Cardiac fibroblast (primary cell): ENCODE measurements at regions not wholly inside any gene's neighbourhood (a gene's known extent, or its start where the extent isn't known, plus 50 kb on each side); places are given as distances from the start of the nearest gene placed in this dataset.
A peak's percentile ranks its signal among the peaks of the same experiment; 100 is the strongest.

Experiments
- DNase-seq, 2 donors: peaks; one replicate each; pipeline versions ENCODE4 v3.0.0 to v3.0.0-alpha.2; 2010; ENCODE audit warnings: low read depth in 2 of 2
- H3K4me3 ChIP-seq, 2 donors: replicated peaks in 1 of 2; 1 replicate in 1 of 2; 2 replicates in 1 of 2; pipeline ENCODE4 v1.5.1; 2011; ENCODE audit warnings: low read depth in 2 of 2, low read length in 2 of 2, mild to moderate bottlenecking in 2 of 2, moderate library complexity in 1 of 2
- TF ChIP-seq, protein P1 (sequence below): IDR thresholded peaks from one replicate; pipeline ENCODE4 v1.5.1; 2011; ENCODE audit warnings: low read depth, mild to moderate bottlenecking, low read length, inconsistent platforms

DNA sequence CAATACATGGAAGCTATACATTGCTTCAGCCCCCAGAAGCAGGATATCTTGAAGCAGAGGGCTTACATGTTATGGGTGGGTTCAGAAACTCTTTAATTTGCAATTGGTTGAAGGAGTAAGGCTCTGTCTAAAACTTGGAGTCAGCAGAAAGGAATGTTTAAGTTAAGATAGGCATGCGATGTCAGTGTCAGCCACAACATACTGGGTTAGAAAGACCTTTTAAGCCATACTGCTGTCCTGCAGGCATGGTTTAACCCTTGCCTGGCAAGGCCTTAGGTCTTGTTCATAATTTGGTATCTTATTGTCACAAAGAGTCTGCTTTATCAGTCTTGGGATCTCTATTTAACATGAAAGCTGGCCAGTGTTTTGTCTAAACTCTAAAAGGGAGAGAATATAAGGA, 1619.6 kb upstream of the WWC1 start:
- no peak for DNase-seq
- no peak overlapping the region for H3K4me3 ChIP-seq
- TF ChIP-seq, protein P1, sequence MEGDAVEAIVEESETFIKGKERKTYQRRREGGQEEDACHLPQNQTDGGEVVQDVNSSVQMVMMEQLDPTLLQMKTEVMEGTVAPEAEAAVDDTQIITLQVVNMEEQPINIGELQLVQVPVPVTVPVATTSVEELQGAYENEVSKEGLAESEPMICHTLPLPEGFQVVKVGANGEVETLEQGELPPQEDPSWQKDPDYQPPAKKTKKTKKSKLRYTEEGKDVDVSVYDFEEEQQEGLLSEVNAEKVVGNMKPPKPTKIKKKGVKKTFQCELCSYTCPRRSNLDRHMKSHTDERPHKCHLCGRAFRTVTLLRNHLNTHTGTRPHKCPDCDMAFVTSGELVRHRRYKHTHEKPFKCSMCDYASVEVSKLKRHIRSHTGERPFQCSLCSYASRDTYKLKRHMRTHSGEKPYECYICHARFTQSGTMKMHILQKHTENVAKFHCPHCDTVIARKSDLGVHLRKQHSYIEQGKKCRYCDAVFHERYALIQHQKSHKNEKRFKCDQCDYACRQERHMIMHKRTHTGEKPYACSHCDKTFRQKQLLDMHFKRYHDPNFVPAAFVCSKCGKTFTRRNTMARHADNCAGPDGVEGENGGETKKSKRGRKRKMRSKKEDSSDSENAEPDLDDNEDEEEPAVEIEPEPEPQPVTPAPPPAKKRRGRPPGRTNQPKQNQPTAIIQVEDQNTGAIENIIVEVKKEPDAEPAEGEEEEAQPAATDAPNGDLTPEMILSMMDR = no peak

DNA sequence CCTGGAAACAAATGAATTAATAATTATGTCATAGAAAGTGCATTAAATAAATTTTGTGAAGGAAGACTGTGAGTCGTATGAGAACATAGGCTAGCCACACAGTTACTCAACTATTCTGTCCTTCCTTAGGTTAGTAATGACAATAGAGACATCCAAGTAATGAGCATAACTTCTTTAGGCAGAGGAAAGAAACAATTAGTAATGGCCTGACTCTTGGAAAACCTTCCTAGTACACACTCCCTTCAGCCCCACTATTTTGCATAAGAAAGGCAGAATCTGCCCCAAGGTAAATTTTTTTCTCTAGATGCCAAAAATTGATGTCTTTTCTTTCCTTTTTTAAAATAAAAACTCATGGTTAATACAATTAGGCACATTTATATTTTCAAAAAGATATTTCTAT, 1619.0 kb upstream of the WWC1 start:
- H3K4me3 ChIP-seq = no peak overlapping the region
- DNase-seq = no peak
- TF ChIP-seq, protein P1 = no peak

DNA sequence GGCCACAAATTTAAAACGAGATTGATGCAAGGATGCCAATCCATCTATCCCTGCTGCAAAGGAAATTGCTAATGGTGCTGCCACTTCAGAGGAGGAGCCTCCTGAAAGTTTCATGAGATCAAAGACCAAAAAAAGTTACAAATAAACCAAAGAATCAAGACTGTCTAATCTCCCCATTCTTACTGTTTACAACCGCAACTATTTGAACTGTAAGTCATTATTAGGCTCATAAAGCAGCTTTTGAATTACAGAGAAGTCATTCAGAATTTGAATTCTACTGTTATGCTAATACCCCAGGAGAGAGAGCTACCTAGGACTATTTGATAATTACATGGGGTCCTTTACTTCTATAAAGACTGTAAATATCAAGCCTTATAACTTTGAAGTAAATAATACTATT, 1613.6 kb upstream of the WWC1 start:
- H3K4me3 ChIP-seq = no peak overlapping the region
- TF ChIP-seq, protein P1 = no peak
- DNase-seq = no peak

DNA sequence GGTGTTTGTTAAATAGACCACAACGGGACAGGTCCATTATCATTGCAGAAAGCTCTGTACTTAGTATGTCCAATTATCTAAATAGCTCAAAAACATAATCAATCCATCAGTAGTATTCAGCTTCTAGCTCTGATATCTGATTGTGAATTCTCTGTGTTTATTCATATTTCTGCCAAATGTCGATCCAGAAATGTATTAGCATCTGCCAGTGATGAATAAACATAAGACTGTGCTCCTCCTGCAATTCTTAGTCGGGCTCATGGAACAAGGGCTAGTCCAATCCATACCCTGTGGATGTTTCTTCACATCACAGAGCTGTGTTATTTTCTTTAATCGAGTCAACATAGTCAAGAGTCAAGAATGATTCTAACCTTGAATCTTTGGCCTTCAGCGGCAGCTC, 1612.1 kb upstream of the WWC1 start:
- H3K4me3 ChIP-seq = no peak overlapping the region
- TF ChIP-seq, protein P1 = no peak
- no peak for DNase-seq

DNA sequence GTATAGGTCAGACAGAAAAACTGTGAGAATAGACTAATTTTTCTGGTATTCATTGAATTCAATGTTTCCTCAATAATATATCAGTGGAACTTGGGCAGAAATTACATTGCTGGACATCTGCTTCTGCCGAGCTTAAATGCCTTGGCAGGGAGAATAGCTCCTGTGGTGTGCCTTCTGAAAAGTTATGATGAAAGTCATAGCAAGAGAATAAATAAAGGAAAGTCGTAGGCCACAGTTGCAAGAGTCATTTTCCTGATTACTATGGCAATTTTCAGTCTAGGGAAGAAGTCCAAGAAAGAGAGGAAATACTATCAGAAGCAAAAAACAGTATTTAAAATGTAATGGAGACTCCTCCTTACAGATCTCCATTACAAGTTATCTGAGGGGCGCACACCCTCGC, 1596.1 kb upstream of the WWC1 start:
- DNase-seq = peak in 1 of 2 donors; percentile 38
- H3K4me3 ChIP-seq = no peak overlapping the region
- TF ChIP-seq, protein P1 = no peak

DNA sequence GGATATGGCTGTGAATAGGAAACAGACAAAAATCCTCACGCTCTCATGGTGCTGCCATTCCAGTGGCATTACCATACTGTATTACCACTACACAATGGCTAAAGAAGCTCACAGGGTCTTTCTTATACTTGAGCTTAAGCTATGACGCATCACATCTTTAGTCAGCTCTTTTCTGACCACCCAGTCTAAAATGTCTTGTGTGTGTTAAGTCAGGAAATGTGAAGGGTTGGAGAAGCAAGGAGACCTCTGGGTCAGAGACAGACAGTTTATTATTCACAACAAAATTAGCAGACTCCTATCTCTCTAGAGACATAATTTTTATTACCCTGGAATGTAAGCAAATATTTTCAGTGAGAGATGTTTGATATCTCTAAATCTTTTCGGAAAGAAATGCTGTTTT, 1583.2 kb upstream of the WWC1 start:
- TF ChIP-seq, protein P1 = no peak
- DNase-seq = no peak
- H3K4me3 ChIP-seq = no peak overlapping the region

DNA sequence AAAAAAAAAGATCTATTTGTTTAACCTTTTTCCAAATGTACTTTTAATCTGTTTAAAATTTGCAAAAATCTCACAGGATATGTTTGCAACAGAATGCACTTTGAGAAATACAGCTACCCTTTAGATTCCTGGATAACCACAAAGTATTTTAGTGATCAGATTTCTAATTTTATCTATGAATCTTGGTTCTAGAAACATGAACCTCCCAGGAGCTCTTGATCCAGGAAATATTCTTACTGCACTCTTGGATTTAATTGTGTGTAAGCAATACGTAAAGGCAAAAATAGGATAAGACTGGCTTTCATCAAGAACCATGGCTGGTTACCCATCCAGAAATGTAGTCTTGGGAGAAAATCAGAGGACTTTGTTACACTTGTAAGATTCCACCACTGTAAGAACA, 1581.8 kb upstream of the WWC1 start:
- DNase-seq = no peak
- TF ChIP-seq, protein P1 = no peak
- H3K4me3 ChIP-seq = no peak overlapping the region
